22Rv1 (cell line): ENCODE measurements at regions not wholly inside any gene's neighbourhood (a gene's known extent, or its start where the extent isn't known, plus 50 kb on each side); places are given as distances from the start of the nearest gene placed in this dataset.

Experiments used
- ZFX ChIP-seq: fragments of 450-650 bp; IDR thresholded peaks from 2 replicates; pipeline ENCODE4 v1.6.1; 2017; ENCODE audit warnings: antibody characterized with exemption, borderline replicate concordance
- TF ChIP-seq, protein P1 (sequence below): fragments of 450-650 bp; IDR thresholded peaks from 2 replicates; pipeline ENCODE4 v1.5.1; 2017; ENCODE audit warnings: mild to moderate bottlenecking

DNA sequence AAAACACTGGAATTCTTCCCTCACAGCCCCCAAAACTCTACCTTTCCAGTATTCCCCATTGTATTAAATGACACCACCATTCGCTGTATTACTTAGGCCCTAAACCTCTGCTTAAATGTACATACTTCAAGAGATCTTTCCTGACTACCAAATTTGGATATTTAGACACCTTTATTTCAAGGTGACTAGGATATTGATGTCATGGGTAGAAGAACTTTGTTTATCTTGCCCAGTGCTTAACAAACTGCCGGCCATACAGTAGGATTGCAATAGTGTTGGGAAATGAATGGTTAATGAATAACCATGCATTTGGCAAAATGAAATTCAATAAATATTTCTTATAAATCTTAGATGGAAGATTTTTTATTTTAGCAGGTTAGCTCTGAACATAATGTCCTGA is 86.2 kb upstream of the CA10 start:
- TF ChIP-seq, protein P1, sequence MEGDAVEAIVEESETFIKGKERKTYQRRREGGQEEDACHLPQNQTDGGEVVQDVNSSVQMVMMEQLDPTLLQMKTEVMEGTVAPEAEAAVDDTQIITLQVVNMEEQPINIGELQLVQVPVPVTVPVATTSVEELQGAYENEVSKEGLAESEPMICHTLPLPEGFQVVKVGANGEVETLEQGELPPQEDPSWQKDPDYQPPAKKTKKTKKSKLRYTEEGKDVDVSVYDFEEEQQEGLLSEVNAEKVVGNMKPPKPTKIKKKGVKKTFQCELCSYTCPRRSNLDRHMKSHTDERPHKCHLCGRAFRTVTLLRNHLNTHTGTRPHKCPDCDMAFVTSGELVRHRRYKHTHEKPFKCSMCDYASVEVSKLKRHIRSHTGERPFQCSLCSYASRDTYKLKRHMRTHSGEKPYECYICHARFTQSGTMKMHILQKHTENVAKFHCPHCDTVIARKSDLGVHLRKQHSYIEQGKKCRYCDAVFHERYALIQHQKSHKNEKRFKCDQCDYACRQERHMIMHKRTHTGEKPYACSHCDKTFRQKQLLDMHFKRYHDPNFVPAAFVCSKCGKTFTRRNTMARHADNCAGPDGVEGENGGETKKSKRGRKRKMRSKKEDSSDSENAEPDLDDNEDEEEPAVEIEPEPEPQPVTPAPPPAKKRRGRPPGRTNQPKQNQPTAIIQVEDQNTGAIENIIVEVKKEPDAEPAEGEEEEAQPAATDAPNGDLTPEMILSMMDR: no peak
- TF ChIP-seq ZFX: no peak
